Kasumi-1 (cell line): ENCODE measurements at regions not wholly inside any gene's neighbourhood (a gene's known extent, or its start where the extent isn't known, plus 50 kb on each side); places are given as distances from the start of the nearest gene placed in this dataset.

Experiments used
- DNase-seq, 2 experiments: peaks; one replicate each; lab custom pipeline; 2025; lab: John Stamatoyannopoulos, UW

- DNase-seq = no peak
Observed at GRCh38 chr2:136062066-136062837, 55.7 kb downstream of the CXCR4 start.

- DNase-seq = no peak
Observed at GRCh38 chr2:136060416-136060815, 57.5 kb downstream of the CXCR4 start.

GRCh38 chr2:136059036-136059472 lies 58.9 kb downstream of the CXCR4 start:
- no peak for DNase-seq

- no peak for DNase-seq
Observed at GRCh38 chr2:136058262-136058661, 59.7 kb downstream of the CXCR4 start.

- DNase-seq = peak; percentile 53 to 69
Observed at GRCh38 chr2:136057802-136058140, 60.2 kb downstream of the CXCR4 start.

- DNase-seq = no peak
Observed at GRCh38 chr2:136057023-136057801, 60.7 kb downstream of the CXCR4 start.

GRCh38 chr2:136055929-136056688 lies 61.8 kb downstream of the CXCR4 start:
- DNase-seq = no peak

- DNase-seq = no peak
Observed at GRCh38 chr2:136054856-136055255, 63.1 kb downstream of the CXCR4 start.

GRCh38 chr2:136052369-136053362 lies 65.3 kb downstream of the CXCR4 start:
- no peak for DNase-seq

GRCh38 chr2:136051725-136052048 lies 66.3 kb upstream of the DARS1 start:
- no peak for DNase-seq

- no peak for DNase-seq
Observed at GRCh38 chr2:136051001-136051724, 65.7 kb upstream of the DARS1 start.

GRCh38 chr2:136049991-136050920 lies 64.8 kb upstream of the DARS1 start:
- DNase-seq = no peak

- no peak for DNase-seq
Observed at GRCh38 chr2:136049011-136049742, 63.8 kb upstream of the DARS1 start.

GRCh38 chr2:136045835-136046570 lies 60.6 kb upstream of the DARS1 start:
- DNase-seq = no peak

GRCh38 chr2:136045344-136045743 lies 59.9 kb upstream of the DARS1 start:
- DNase-seq = no peak
